ENCODE measurements at regions not wholly inside any gene's neighbourhood (a gene's known extent, or its start where the extent isn't known, plus 50 kb on each side); places are given as distances from the start of the nearest gene placed in this dataset.

DNA sequence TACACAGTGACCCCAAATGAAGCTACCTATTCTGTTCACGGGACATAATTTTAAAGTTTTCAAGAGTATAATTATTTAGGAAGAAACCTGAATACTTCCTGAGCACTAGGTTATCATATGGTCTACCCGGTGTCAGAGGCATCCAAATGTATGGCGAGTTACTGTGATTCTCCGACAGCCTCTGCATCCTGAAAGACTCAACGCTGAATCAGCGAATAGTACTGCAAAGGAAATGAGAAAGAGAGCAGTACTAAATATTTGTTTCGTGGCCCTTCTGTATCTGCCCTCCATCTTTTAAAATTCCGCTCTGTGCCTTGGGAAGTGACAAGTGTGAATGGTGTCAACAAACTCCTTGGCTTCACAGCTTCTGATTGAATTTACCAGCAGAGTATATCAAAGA, 358.0 kb upstream of the ZEB2 start:
- TF ChIP-seq, protein P1, sequence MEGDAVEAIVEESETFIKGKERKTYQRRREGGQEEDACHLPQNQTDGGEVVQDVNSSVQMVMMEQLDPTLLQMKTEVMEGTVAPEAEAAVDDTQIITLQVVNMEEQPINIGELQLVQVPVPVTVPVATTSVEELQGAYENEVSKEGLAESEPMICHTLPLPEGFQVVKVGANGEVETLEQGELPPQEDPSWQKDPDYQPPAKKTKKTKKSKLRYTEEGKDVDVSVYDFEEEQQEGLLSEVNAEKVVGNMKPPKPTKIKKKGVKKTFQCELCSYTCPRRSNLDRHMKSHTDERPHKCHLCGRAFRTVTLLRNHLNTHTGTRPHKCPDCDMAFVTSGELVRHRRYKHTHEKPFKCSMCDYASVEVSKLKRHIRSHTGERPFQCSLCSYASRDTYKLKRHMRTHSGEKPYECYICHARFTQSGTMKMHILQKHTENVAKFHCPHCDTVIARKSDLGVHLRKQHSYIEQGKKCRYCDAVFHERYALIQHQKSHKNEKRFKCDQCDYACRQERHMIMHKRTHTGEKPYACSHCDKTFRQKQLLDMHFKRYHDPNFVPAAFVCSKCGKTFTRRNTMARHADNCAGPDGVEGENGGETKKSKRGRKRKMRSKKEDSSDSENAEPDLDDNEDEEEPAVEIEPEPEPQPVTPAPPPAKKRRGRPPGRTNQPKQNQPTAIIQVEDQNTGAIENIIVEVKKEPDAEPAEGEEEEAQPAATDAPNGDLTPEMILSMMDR (IDR thresholded peaks at IDR 0.05) = no peak
- no peak for TF ChIP-seq POLR2A (IDR thresholded peaks at IDR 0.05)

Measured in uterus (tissue), 2 donors.